K562 (cell line): ENCODE measurements at regions not wholly inside any gene's neighbourhood (a gene's known extent, or its start where the extent isn't known, plus 50 kb on each side); places are given as distances from the start of the nearest gene placed in this dataset.

ENCODE experiments used
- IFI16 ChIP-seq: fragments of 250-450 bp; sonication (Bioruptor Pico); IDR thresholded peaks from 2 replicates; pipeline ENCODE4 v2.1.2; 2022; ENCODE audit warnings: mild to moderate bottlenecking, inconsistent platforms
- IRF9 ChIP-seq: fragments of 450-650 bp; IDR thresholded peaks from 2 replicates; pipeline ENCODE4 v1.6.1; 2016; ENCODE audit warnings: missing biosample characterization, missing genetic modification characterization
- U2AF2 ChIP-seq: fragments of 200-400 bp; formaldehyde crosslinking; optimal IDR thresholded peaks from 2 replicates; pipeline ENCODE3; 2017; ENCODE audit warnings: low read depth, mild to moderate bottlenecking, low read length

DNA sequence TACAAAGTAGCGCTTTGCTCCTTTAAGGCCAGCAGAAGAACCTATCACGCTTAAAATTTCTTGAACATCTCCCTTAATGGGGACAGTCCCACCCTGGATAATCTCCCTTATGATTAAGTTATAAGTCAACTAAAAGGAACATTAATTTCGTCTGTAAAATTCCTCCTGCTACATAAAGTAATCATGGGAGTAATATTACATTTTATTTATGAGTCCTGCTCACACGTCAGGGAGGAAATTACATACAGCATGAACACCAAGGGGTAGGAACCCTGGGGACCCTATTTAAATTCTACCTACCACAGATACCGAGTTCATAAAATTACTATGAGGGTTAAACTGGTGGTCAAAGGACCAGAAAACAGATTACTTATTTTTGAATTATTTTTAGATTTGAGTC, 926.6 kb upstream of the MBL2 start:
- TF ChIP-seq U2AF2 = no peak
- TF ChIP-seq IRF9 (tag) = no peak
- TF ChIP-seq IFI16 (CRISPR knock-in tag) = no peak
